ENCODE measurements at regions not wholly inside any gene's neighbourhood (a gene's known extent, or its start where the extent isn't known, plus 50 kb on each side); places are given as distances from the start of the nearest gene placed in this dataset.

DNA sequence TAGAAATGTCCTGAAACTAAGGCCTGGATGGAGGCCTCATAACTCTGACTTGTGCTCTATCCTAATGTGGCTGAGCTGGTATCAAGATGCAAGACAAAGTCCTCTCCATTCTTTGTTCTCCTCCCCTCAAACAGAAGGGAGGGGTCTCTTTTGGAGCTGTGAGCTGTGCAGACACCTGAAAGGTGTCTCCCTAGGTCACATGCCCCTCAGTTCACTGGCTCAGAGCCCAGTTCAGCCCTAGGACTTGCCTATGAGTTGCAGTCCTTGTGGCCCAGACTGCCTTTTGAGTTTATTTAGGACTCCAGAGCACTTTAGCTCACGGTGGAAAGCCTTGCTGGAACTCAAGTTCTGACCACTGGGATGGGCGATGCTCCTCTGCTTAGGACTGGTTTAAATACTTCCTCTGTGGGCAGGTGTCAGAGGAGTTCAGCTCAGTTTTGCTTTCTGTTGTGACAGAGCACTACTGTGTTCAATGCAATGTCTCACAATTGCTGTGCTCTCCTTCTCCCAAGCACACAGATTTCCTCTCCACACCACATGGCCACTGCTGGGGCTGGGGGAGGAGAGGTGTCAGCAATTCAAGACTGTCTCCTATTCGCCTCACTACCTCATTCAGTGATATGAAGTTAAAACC lies 84.8 kb upstream of the ZNF827 start:
- DNase-seq (ENCODE audit: low spot score), result no peak

DNA sequence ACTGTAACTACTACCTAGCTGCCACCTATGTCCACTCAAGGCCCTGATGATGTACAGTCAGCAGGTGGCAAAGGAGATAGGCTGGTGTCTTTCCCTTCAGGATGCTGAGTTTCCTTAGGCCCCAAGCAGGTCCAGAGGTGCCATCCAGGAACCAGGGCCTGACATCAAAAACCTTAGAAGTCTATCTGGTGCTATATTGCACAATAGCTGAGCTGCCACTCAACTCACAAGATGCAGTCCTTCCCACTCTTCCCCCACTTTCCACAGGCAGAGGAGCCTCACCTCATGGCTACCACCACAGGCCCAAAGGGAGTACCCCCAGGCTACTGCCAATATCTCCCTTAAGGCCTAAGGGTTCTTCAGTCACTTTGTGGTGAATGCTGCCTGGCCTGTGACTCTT lies 83.9 kb upstream of the ZNF827 start:
- no peak for DNase-seq (ENCODE audit: low spot score)

DNA sequence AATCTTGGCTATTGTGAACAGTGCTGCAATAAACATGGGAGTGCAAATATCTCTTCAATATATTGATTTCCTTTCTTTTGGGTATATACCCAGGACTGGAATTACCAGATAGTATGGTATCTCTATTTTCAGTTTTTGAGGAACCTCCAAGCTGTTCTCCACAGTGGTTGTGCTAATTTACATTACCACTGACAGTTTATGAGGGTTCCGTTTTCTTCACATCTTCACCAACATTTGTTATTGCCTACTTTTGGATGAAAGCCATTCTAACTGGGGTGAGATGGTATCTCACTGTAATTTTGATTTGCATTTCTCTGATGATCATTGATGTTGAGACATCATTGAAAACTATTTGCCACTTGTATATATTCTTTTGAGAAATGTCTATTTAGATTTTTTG lies 79.6 kb upstream of the ZNF827 start:
- no peak for DNase-seq (ENCODE audit: low spot score)

DNA sequence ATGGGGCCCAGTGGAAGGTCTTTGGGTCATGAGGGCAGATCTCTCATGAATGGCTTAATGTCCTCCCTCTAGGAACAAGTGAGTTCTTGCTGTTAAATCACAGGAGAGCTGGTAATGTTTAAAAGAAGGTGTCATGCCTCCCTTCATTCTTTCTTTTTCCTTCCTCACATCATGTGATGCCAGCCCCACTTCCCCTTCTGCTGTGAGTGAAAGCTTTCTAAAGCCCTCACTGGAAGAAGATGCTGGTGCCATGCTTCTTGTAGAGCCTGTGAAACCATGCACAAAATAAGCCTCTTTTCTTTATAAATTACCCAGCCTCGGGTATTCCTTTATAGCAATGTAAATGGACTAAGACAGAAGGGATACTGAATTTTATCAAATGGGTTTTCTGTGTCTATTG lies 66.1 kb upstream of the ZNF827 start:
- no peak for DNase-seq (ENCODE audit: low spot score)

DNA sequence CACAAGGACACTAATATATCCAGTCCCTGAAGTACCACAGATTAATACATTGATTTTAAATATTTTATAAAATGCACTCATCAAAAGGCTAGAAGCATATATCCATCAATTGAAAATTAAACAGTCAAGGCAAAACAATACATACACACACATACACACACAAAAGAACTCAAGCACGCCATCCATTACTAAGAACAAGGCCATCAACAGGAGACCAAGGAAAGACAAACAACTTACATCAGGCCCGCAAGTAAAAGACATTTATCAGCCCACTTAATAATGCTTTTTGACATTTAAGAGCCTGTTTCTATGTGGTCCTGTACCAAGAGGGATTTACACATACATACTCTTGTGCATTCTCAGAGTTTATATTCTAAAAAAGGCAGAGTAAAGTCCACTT lies 50.0 kb upstream of the ZNF827 start:
- no peak for DNase-seq (ENCODE audit: low spot score)
